Activated naive CD8-positive, alpha-beta T cell treated with anti-CD3 and anti-CD28 coated beads, Interleukin-2, amount 50 U/mL, for 24 hours (primary cell): ENCODE measurements at regions not wholly inside any gene's neighbourhood (a gene's known extent, or its start where the extent isn't known, plus 50 kb on each side); places are given as distances from the start of the nearest gene placed in this dataset.
"Not testable (repeated sequence)": the region's sequence is repeated elsewhere in the genome, so short reads cannot be mapped to it uniquely, and the experiment has no call there.

ENCODE experiments used
- ATAC-seq: fragments of 150-1000 bp; cut with Tn5 transposase; one replicate; pipeline ENCODE4 v1.10.0; 2021
- DNase-seq: peaks from one replicate; pipeline ENCODE4 v3.0.0; 2021
- H3K27ac Mint-ChIP-seq: one replicate; pipeline ENCODE4 v1.8.0; 2021; ENCODE audit warnings: mild to moderate bottlenecking, mixed read lengths
- H3K27me3 Mint-ChIP-seq: one replicate; pipeline ENCODE4 v1.8.0; 2021; ENCODE audit warnings: mixed read lengths
- H3K36me3 Mint-ChIP-seq: one replicate; pipeline ENCODE4 v1.8.0; 2021; ENCODE audit warnings: low read depth, mixed read lengths
- H3K4me1 Mint-ChIP-seq: one replicate; pipeline ENCODE4 v1.8.0; 2021; ENCODE audit warnings: mixed read lengths
- H3K4me3 Mint-ChIP-seq: one replicate; pipeline ENCODE4 v1.8.0; 2021; ENCODE audit warnings: mild to moderate bottlenecking, moderate library complexity, mixed read lengths
- H3K9me3 Mint-ChIP-seq: one replicate; pipeline ENCODE4 v1.8.0; 2021; ENCODE audit warnings: mixed read lengths

GRCh38 chr5:154598021-154598420 is 120.0 kb upstream of the HAND1 start:
- no peak for ATAC-seq
- H3K4me3 Mint-ChIP-seq = no peak overlapping the region
- H3K27ac Mint-ChIP-seq = no peak overlapping the region
- H3K27me3 Mint-ChIP-seq = peaks cover 38% of the 10 kb centered on the region
- DNase-seq = no peak
- no peaks in the 10 kb centered on the region for H3K36me3 Mint-ChIP-seq
- H3K9me3 Mint-ChIP-seq = no peaks in the 10 kb centered on the region
- H3K4me1 Mint-ChIP-seq = no peaks in the 10 kb centered on the region

- H3K27ac Mint-ChIP-seq, H3K9me3 Mint-ChIP-seq, H3K36me3 Mint-ChIP-seq, H3K4me3 Mint-ChIP-seq, ATAC-seq, H3K4me1 Mint-ChIP-seq, DNase-seq: not testable (repeated sequence)
- peaks cover 28% of the 10 kb centered on the region for H3K27me3 Mint-ChIP-seq
Measured at GRCh38 chr5:154596844-154597243, 118.8 kb upstream of the HAND1 start.

- no peak for DNase-seq
- no peak overlapping the region for H3K4me3 Mint-ChIP-seq
- no peak for ATAC-seq
- H3K27me3 Mint-ChIP-seq = peaks cover 21% of the 10 kb centered on the region
- H3K9me3 Mint-ChIP-seq = no peaks in the 10 kb centered on the region
- H3K27ac Mint-ChIP-seq = no peak overlapping the region
- no peaks in the 10 kb centered on the region for H3K4me1 Mint-ChIP-seq
- H3K36me3 Mint-ChIP-seq = no peaks in the 10 kb centered on the region
Measured at GRCh38 chr5:154595662-154596061, 117.6 kb upstream of the HAND1 start.

- Mint-ChIP-seq H3K4me3 (no peak overlapping the region), H3K36me3 (no peaks in the 10 kb centered on the region), H3K4me1 (no peaks in the 10 kb centered on the region), H3K27me3 (peaks cover 10% of the 10 kb centered on the region), H3K27ac (no peak overlapping the region), H3K9me3 (no peaks in the 10 kb centered on the region)
- DNase-seq = no peak
- no peak for ATAC-seq
Measured at GRCh38 chr5:154593796-154594195, 115.8 kb upstream of the HAND1 start.

- no peak for ATAC-seq
- no peaks in the 10 kb centered on the region for H3K36me3 Mint-ChIP-seq
Measured at GRCh38 chr5:154593071-154593470, 115.0 kb upstream of the HAND1 start.

GRCh38 chr5:154590093-154590724 is 112.2 kb upstream of the HAND1 start:
- Mint-ChIP-seq H3K9me3 (no peaks in the 10 kb centered on the region), H3K36me3 (no peaks in the 10 kb centered on the region), H3K4me3 (no peak overlapping the region), H3K27me3 (peaks cover 6% of the 10 kb centered on the region), H3K27ac (no peak overlapping the region), H3K4me1 (no peaks in the 10 kb centered on the region)
- DNase-seq (no peak), ATAC-seq (no peak)

More at GRCh38 chr5:154593071-154593470, 115.0 kb upstream of the HAND1 start:
- no peak for DNase-seq
- H3K27me3 Mint-ChIP-seq = peaks cover 5% of the 10 kb centered on the region
- H3K27ac Mint-ChIP-seq = no peak overlapping the region
- H3K9me3 Mint-ChIP-seq = no peaks in the 10 kb centered on the region
- H3K4me1 Mint-ChIP-seq = no peaks in the 10 kb centered on the region
- no peak overlapping the region for H3K4me3 Mint-ChIP-seq

GRCh38 chr5:154589511-154589910 is 111.5 kb upstream of the HAND1 start:
- Mint-ChIP-seq H3K36me3 (no peaks in the 10 kb centered on the region), H3K27ac (no peak overlapping the region), H3K4me3 (no peak overlapping the region), H3K9me3 (no peaks in the 10 kb centered on the region), H3K27me3 (peaks cover 10% of the 10 kb centered on the region), H3K4me1 (no peaks in the 10 kb centered on the region)
- ATAC-seq (no peak), DNase-seq (no peak)

GRCh38 chr5:154588833-154589425 is 110.9 kb upstream of the HAND1 start:
- H3K27ac Mint-ChIP-seq, H3K36me3 Mint-ChIP-seq, H3K4me1 Mint-ChIP-seq, ATAC-seq, H3K4me3 Mint-ChIP-seq, H3K9me3 Mint-ChIP-seq, DNase-seq: not testable (repeated sequence)
- peaks cover 12% of the 10 kb centered on the region for H3K27me3 Mint-ChIP-seq

- peaks cover 12% of the 10 kb centered on the region for H3K27me3 Mint-ChIP-seq
- ATAC-seq (no peak), DNase-seq (no peak)
- H3K9me3 Mint-ChIP-seq = no peaks in the 10 kb centered on the region
- no peaks in the 10 kb centered on the region for H3K36me3 Mint-ChIP-seq
- no peaks in the 10 kb centered on the region for H3K4me1 Mint-ChIP-seq
- no peak overlapping the region for H3K27ac Mint-ChIP-seq
- H3K4me3 Mint-ChIP-seq = no peak overlapping the region
Measured at GRCh38 chr5:154588091-154588774, 110.2 kb upstream of the HAND1 start.

GRCh38 chr5:154587123-154588026 is 109.3 kb upstream of the HAND1 start:
- no peak overlapping the region for H3K27ac Mint-ChIP-seq
- DNase-seq (no peak), ATAC-seq (no peak)
- no peak overlapping the region for H3K4me3 Mint-ChIP-seq
- no peaks in the 10 kb centered on the region for H3K9me3 Mint-ChIP-seq
- peaks cover 12% of the 10 kb centered on the region for H3K27me3 Mint-ChIP-seq
- no peaks in the 10 kb centered on the region for H3K36me3 Mint-ChIP-seq
- no peaks in the 10 kb centered on the region for H3K4me1 Mint-ChIP-seq

- H3K27ac Mint-ChIP-seq = no peak overlapping the region
- H3K4me3 Mint-ChIP-seq = no peak overlapping the region
- no peaks in the 10 kb centered on the region for H3K36me3 Mint-ChIP-seq
- DNase-seq = no peak
- no peaks in the 10 kb centered on the region for H3K9me3 Mint-ChIP-seq
- peaks cover 14% of the 10 kb centered on the region for H3K27me3 Mint-ChIP-seq
- H3K4me1 Mint-ChIP-seq = no peaks in the 10 kb centered on the region
- no peak for ATAC-seq
Measured at GRCh38 chr5:154583671-154584177, 105.7 kb upstream of the HAND1 start.

GRCh38 chr5:154580422-154580821 is 102.4 kb upstream of the HAND1 start:
- H3K27me3 Mint-ChIP-seq = peaks cover 20% of the 10 kb centered on the region
- ATAC-seq = no peak
- H3K36me3 Mint-ChIP-seq = no peaks in the 10 kb centered on the region
- no peaks in the 10 kb centered on the region for H3K4me1 Mint-ChIP-seq
- H3K4me3 Mint-ChIP-seq = no peak overlapping the region
- no peak overlapping the region for H3K27ac Mint-ChIP-seq
- DNase-seq = no peak
- no peaks in the 10 kb centered on the region for H3K9me3 Mint-ChIP-seq

- no peak overlapping the region for H3K4me3 Mint-ChIP-seq
Measured at GRCh38 chr5:154577416-154577815, 99.4 kb upstream of the HAND1 start.

GRCh38 chr5:154576429-154576806 is 98.4 kb upstream of the HAND1 start:
- peaks cover 18% of the 10 kb centered on the region for H3K27me3 Mint-ChIP-seq
- H3K4me1 Mint-ChIP-seq = no peaks in the 10 kb centered on the region
- H3K27ac Mint-ChIP-seq = no peak overlapping the region
- H3K36me3 Mint-ChIP-seq = no peaks in the 10 kb centered on the region
- no peaks in the 10 kb centered on the region for H3K9me3 Mint-ChIP-seq
- ATAC-seq = no peak
- H3K4me3 Mint-ChIP-seq = no peak overlapping the region
- no peak for DNase-seq

More at GRCh38 chr5:154577416-154577815, 99.4 kb upstream of the HAND1 start:
- Mint-ChIP-seq H3K36me3 (no peaks in the 10 kb centered on the region), H3K27me3 (peaks cover 19% of the 10 kb centered on the region), H3K27ac (no peak overlapping the region), H3K9me3 (no peaks in the 10 kb centered on the region), H3K4me1 (no peaks in the 10 kb centered on the region)
- ATAC-seq (no peak), DNase-seq (no peak)
